SK-N-SH treated with all-trans-retinoic acid at 6 μM for 48 hours (cell line): ENCODE measurements at regions not wholly inside any gene's neighbourhood (a gene's known extent, or its start where the extent isn't known, plus 50 kb on each side); places are given as distances from the start of the nearest gene placed in this dataset.

Experiments
- ARNTL ChIP-seq: fragments of 450-650 bp; formaldehyde crosslinking; IDR thresholded peaks from 2 replicates; pipeline ENCODE4 v1.5.0; 2020; ENCODE audit warnings: low read depth, mild to moderate bottlenecking, moderate library complexity, borderline replicate concordance
- CREB5 ChIP-seq: fragments of 250-450 bp; sonication (Bioruptor Pico); IDR thresholded peaks from 2 replicates; pipeline ENCODE4 v1.5.1; 2020; ENCODE audit warnings: low read depth, mild to moderate bottlenecking, moderate library complexity
- GLIS3 ChIP-seq: fragments of 250-450 bp; sonication (Bioruptor Pico); IDR thresholded peaks from 2 replicates; pipeline ENCODE4 v1.5.0; 2020; ENCODE audit warnings: mild to moderate bottlenecking, moderate library complexity
- PATZ1 ChIP-seq: fragments of 250-450 bp; sonication (Bioruptor Pico); IDR thresholded peaks from 2 replicates; pipeline ENCODE4 v1.8.0; 2020; ENCODE audit warnings: mild to moderate bottlenecking, moderate library complexity, borderline replicate concordance
- PPARA ChIP-seq: fragments of 250-450 bp; sonication (Bioruptor Pico); IDR thresholded peaks from 2 replicates; pipeline ENCODE4 v1.5.0; 2020; ENCODE audit warnings: mild to moderate bottlenecking, borderline replicate concordance
- RARB ChIP-seq: fragments of 250-450 bp; sonication (Bioruptor Pico); IDR thresholded peaks from 2 replicates; pipeline ENCODE4 v1.8.0; 2021; ENCODE audit warnings: mild to moderate bottlenecking, moderate library complexity
- TSHZ2 ChIP-seq: fragments of 250-450 bp; sonication (Bioruptor Pico); IDR thresholded peaks from 2 replicates; pipeline ENCODE4 v1.5.0; 2020; ENCODE audit warnings: mild to moderate bottlenecking, moderate library complexity
- ZC3H10 ChIP-seq: fragments of 250-450 bp; sonication (Bioruptor Pico); IDR thresholded peaks from 2 replicates; pipeline ENCODE4 v1.5.1; 2021; ENCODE audit warnings: mild to moderate bottlenecking, moderate library complexity
- ZFP3 ChIP-seq: fragments of 250-450 bp; sonication (Bioruptor Pico); IDR thresholded peaks from 2 replicates; pipeline ENCODE4 v1.5.0; 2020; ENCODE audit warnings: mild to moderate bottlenecking, moderate library complexity
- ZFP30 ChIP-seq: fragments of 450-650 bp; formaldehyde crosslinking; IDR thresholded peaks from 2 replicates; pipeline ENCODE4 v1.5.0; 2022; ENCODE audit warnings: mild to moderate bottlenecking, moderate library complexity
- ZNF70 ChIP-seq: fragments of 450-650 bp; formaldehyde crosslinking; IDR thresholded peaks from 2 replicates; pipeline ENCODE4 v1.5.0; 2020; ENCODE audit warnings: mild to moderate bottlenecking, moderate library complexity
- ZNF8 ChIP-seq: fragments of 450-650 bp; formaldehyde crosslinking; IDR thresholded peaks from 2 replicates; pipeline ENCODE4 v1.5.0; 2020; ENCODE audit warnings: mild to moderate bottlenecking, moderate library complexity

- TF ChIP-seq ZFP3 (CRISPR knock-in tag) (no peak), ARNTL (CRISPR knock-in tag) (no peak), ZNF8 (CRISPR knock-in tag) (no peak), TSHZ2 (CRISPR knock-in tag) (no peak), ZFP30 (no peak), GLIS3 (CRISPR knock-in tag) (no peak), ZNF70 (no peak), CREB5 (CRISPR knock-in tag) (no peak), PPARA (CRISPR knock-in tag) (no peak), RARB (no peak), PATZ1 (CRISPR knock-in tag) (no peak), ZC3H10 (CRISPR knock-in tag) (no peak)
Observed at GRCh38 chr13:72313546-72313945, 413.9 kb downstream of the MZT1 start.
